Suprapubic skin (tissue), 4 donors: ENCODE measurements at regions not wholly inside any gene's neighbourhood (a gene's known extent, or its start where the extent isn't known, plus 50 kb on each side); places are given as distances from the start of the nearest gene placed in this dataset.

ENCODE experiments used
- DNase-seq, 2 donors: peaks; one replicate each; pipeline ENCODE4 v3.0.0-alpha.2; 2019; ENCODE audit warnings: low spot score in 2 of 2
- H3K27ac ChIP-seq: fragments of 200-600 bp; sonication (generic); one replicate; pipeline ENCODE4 v1.5.1; 2019
- H3K27me3 ChIP-seq: fragments of 200-600 bp; sonication (generic); one replicate; pipeline ENCODE4 v1.5.1; 2019
- H3K36me3 ChIP-seq: fragments of 200-600 bp; sonication (generic); one replicate; pipeline ENCODE4 v1.5.1; 2019
- H3K4me1 ChIP-seq: fragments of 200-600 bp; sonication (generic); one replicate; pipeline ENCODE4 v1.5.1; 2019
- H3K4me3 ChIP-seq: fragments of 200-600 bp; sonication (generic); one replicate; pipeline ENCODE4 v1.5.1; 2019; ENCODE audit warnings: mild to moderate bottlenecking
- H3K9me3 ChIP-seq: fragments of 200-600 bp; sonication (generic); one replicate; pipeline ENCODE4 v1.5.1; 2019
- CTCF ChIP-seq, 2 donors: fragments of 200-600 bp in 1 of 2; fragments of 450-650 bp in 1 of 2; sonication (generic) in 1 of 2; IDR thresholded peaks; one replicate each; pipeline ENCODE4 v1.5.1; 2016 to 2019; ENCODE audit warnings: antibody characterized with exemption in 2 of 2, mild to moderate bottlenecking in 1 of 2, moderate library complexity in 1 of 2
- EP300 ChIP-seq: sonication (generic); formaldehyde crosslinking; IDR thresholded peaks from one replicate; pipeline ENCODE4 v1.6.1; 2017; ENCODE audit warnings: antibody characterized with exemption
- POLR2A ChIP-seq, 2 donors: fragments of 450-650 bp; IDR thresholded peaks; one replicate each; pipeline ENCODE4 v1.6.1; 2017; ENCODE audit warnings: antibody characterized with exemption in 2 of 2, mild to moderate bottlenecking in 2 of 2, moderate library complexity in 2 of 2
- POLR2AphosphoS5 ChIP-seq, 3 donors: sonication (generic); formaldehyde crosslinking; IDR thresholded peaks; one replicate each; pipeline ENCODE4 v1.6.1; 2017; ENCODE audit warnings: antibody characterized with exemption in 3 of 3
- WGBS: methylation state at CpG from one replicate; pipeline ENCODE4 v1.1.5; 2018; 5-methylcytosine and 5-hydroxymethylcytosine counted together

DNA sequence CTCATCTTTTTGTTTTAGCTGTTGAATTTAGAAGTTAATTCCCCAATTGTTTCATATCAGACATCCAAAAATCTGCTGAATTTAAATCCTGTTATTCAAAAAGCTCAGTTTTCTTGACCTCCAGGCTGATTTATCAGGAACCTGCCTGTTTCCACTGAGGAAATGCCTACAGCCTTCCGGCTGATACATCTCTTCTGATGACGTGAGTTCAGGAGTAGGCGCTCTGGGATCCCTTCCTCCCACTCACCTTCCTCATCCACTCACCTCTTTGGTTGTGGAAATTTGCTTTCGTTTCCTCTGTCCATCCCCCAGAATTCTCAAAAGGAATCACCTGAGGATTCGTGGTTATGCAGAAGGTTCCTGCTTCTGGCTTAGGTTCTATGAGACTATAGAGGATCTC, 55.4 kb upstream of the ALDH1A3 start:
- Histone ChIP-seq H3K9me3 (no peaks in the 10 kb centered on the region), H3K27ac (no peak overlapping the region), H3K4me1 (no peaks in the 10 kb centered on the region), H3K4me3 (no peak overlapping the region), H3K27me3 (peaks cover 8% of the 10 kb centered on the region), H3K36me3 (no peaks in the 10 kb centered on the region)
- no peak for DNase-seq
- TF ChIP-seq POLR2AphosphoS5 (IDR thresholded peaks at IDR 0.05), result no peak
- TF ChIP-seq EP300, result no peak
- TF ChIP-seq POLR2A (IDR thresholded peaks at IDR 0.05), result no peak
- no peak for TF ChIP-seq CTCF (IDR thresholded peaks at IDR 0.05)
- WGBS, result 80% methylated on average over 5 of the region's 5 CpGs

DNA sequence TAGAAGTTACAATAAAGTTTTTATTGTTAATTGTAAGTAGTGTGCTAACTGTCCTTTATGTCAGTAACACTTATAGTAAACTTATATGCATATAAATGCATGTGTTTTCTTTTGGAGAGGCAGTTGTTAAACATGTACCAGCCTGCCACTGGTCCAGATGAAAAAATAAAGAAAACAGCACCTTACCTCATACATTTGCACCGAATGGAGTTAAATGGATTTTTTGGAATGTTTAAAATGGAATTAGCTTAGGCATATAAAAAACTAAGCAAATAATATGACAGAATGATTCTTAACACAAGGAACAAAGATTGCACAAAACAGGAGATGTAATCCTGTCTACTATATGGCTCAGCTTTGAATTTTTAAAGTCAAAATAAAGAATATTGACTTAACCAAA, 50.2 kb upstream of the ALDH1A3 start:
- no peak overlapping the region for H3K27ac ChIP-seq
- no peak overlapping the region for H3K4me3 ChIP-seq
- TF ChIP-seq EP300 (no peak), POLR2AphosphoS5 (IDR thresholded peaks at IDR 0.05) (no peak)
- H3K9me3 ChIP-seq, result no peaks in the 10 kb centered on the region
- no peaks in the 10 kb centered on the region for H3K36me3 ChIP-seq
- H3K4me1 ChIP-seq, result no peaks in the 10 kb centered on the region
- H3K27me3 ChIP-seq, result peaks cover 2% of the 10 kb centered on the region
- no peak for DNase-seq
- WGBS, result 61% methylated on average over 1 of the region's 1 CpG
